Activated CD4-positive, alpha-beta T cell treated with anti-CD3 and anti-CD28 coated beads, Interleukin-2, amount 10 ng/mL, durations not matched to agents 7 days and 5 days (primary cell): ENCODE measurements at regions not wholly inside any gene's neighbourhood (a gene's known extent, or its start where the extent isn't known, plus 50 kb on each side); places are given as distances from the start of the nearest gene placed in this dataset.
"Not testable (repeated sequence)": the region's sequence is repeated elsewhere in the genome, so short reads cannot be mapped to it uniquely, and the experiment has no call there.

ENCODE experiments used
- CTCF ChIA-PET: fragments of 350-600 bp; sonication (Branson Sonifier 250); formaldehyde crosslinking; loops from one replicate; lab custom pipeline; 2021; ENCODE audit warnings: antibody characterized with exemption; lab: Charles Lee
- POLR2A ChIA-PET: fragments of 350-600 bp; sonication (Branson Sonifier 250); formaldehyde crosslinking; loops from one replicate; lab custom pipeline; 2021; ENCODE audit warnings: antibody characterized with exemption; lab: Charles Lee
- DNase-seq: peaks from one replicate; pipeline ENCODE4 v3.0.0-alpha.2; 2020
- H3K27ac Mint-ChIP-seq: one replicate; pipeline ENCODE4 v1.8.0; 2021; ENCODE audit warnings: mild to moderate bottlenecking, moderate library complexity, mixed read lengths
- H3K27me3 Mint-ChIP-seq: one replicate; pipeline ENCODE4 v1.8.0; 2021; ENCODE audit warnings: mixed read lengths
- H3K36me3 Mint-ChIP-seq: one replicate; pipeline ENCODE4 v1.8.0; 2021; ENCODE audit warnings: low read depth, mixed read lengths
- H3K4me1 Mint-ChIP-seq: one replicate; pipeline ENCODE4 v1.8.0; 2021; ENCODE audit warnings: mixed read lengths
- H3K4me3 Mint-ChIP-seq: one replicate; pipeline ENCODE4 v1.8.0; 2021; ENCODE audit warnings: mild to moderate bottlenecking, moderate library complexity, mixed read lengths
- H3K9me3 Mint-ChIP-seq: one replicate; pipeline ENCODE4 v1.8.0; 2021; ENCODE audit warnings: mixed read lengths

DNA sequence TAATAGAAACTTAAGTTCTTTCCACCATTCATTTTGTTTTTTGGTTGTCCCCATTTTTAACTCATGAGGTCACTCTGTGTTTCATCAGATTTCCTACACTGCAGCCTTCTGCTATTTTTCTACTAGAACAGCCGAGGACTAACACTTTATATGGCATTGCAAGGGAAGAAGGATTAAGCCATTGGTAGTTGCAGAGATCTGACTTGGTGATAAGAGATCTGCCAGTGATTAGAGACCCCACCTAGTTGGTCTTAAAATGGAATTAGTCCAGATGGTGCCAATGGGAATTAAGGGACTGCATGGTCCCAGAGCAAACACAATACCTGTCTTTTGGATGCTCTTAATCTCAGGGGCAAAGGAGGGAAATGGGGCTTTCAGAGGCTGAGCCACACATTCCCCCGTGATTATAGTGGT, 125.5 kb upstream of the TMEM170B start:
- ChIA-PET CTCF (no interaction called here), POLR2A (no interaction called here)
- Mint-ChIP-seq H3K36me3 (peaks cover 9% of the 10 kb centered on the region), H3K27ac (peak overlapping the region; percentile 60), H3K4me1 (peaks cover 48% of the 10 kb centered on the region), H3K4me3 (no peak overlapping the region), H3K27me3 (peaks cover 5% of the 10 kb centered on the region), H3K9me3 (peaks cover 4% of the 10 kb centered on the region)
- no peak for DNase-seq

- Mint-ChIP-seq H3K4me3 (no peak overlapping the region), H3K27me3 (peaks cover 5% of the 10 kb centered on the region), H3K27ac (peak overlapping the region; percentile 60), H3K36me3 (peaks cover 9% of the 10 kb centered on the region), H3K4me1 (peaks cover 47% of the 10 kb centered on the region), H3K9me3 (peaks cover 3% of the 10 kb centered on the region)
- DNase-seq: no peak
- CTCF ChIA-PET: interaction anchor here (1.1 kb wide), 1 partner anchor 11 kb away, joined by 4 read pairs; no protein-coding TSS in a partner anchor
- POLR2A ChIA-PET: no interaction called here
Observed at GRCh38 chr6:11411593-11411992, 126.0 kb upstream of the TMEM170B start.

- ChIA-PET CTCF (interaction anchor here (1.1 to 1.3 kb wide), 2 partner anchors 8 to 10 kb away, joined by 3 to 4 read pairs; no protein-coding TSS in a partner anchor), POLR2A (no interaction called here)
- no peak for DNase-seq
- H3K36me3 Mint-ChIP-seq: peaks cover 6% of the 10 kb centered on the region
- H3K4me3 Mint-ChIP-seq: no peak overlapping the region
- H3K27me3 Mint-ChIP-seq: peaks cover 5% of the 10 kb centered on the region
- H3K4me1 Mint-ChIP-seq: peaks cover 39% of the 10 kb centered on the region
- H3K9me3 Mint-ChIP-seq: no peaks in the 10 kb centered on the region
- H3K27ac Mint-ChIP-seq: no peak overlapping the region
Observed at GRCh38 chr6:11410539-11411307, 126.8 kb upstream of the TMEM170B start.

- Mint-ChIP-seq H3K27ac (no peak overlapping the region), H3K9me3 (no peaks in the 10 kb centered on the region), H3K4me3 (no peak overlapping the region), H3K36me3 (peaks cover 2% of the 10 kb centered on the region), H3K27me3 (peaks cover 5% of the 10 kb centered on the region), H3K4me1 (peaks cover 34% of the 10 kb centered on the region)
- ChIA-PET CTCF (interaction anchor here (1.3 kb wide), 1 partner anchor 10 kb away, joined by 3 read pairs; no protein-coding TSS in a partner anchor), POLR2A (no interaction called here)
- no peak for DNase-seq
Observed at GRCh38 chr6:11409371-11409770, 128.2 kb upstream of the TMEM170B start.

DNA sequence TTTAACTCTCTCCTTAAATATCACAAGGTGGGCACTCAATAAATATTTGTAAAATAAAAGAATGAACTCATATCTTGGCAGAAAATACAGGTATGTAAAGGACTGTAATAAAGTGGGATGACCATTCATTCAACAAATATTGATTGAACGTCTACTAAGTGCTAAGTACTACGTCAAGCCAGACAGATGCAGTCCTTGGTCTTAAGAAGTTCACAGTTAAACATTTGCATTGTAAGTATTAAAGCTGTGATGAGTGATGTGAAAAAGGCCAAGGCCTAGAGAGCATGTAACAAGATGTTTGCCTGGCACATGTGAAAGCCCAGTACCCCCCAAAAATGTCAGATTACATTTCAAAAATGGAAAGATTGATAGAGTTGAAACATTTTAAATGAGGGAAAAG, 130.1 kb upstream of the TMEM170B start:
- ChIA-PET CTCF (interaction anchor here (1.2 kb wide), 1 partner anchor 12 kb away, joined by 3 read pairs; no protein-coding TSS in a partner anchor), POLR2A (no interaction called here)
- Mint-ChIP-seq H3K27me3 (peaks cover 5% of the 10 kb centered on the region), H3K27ac (no peak overlapping the region), H3K4me3 (no peak overlapping the region), H3K36me3 (peaks cover 2% of the 10 kb centered on the region), H3K4me1 (peaks cover 18% of the 10 kb centered on the region), H3K9me3 (no peaks in the 10 kb centered on the region)
- DNase-seq: no peak

DNA sequence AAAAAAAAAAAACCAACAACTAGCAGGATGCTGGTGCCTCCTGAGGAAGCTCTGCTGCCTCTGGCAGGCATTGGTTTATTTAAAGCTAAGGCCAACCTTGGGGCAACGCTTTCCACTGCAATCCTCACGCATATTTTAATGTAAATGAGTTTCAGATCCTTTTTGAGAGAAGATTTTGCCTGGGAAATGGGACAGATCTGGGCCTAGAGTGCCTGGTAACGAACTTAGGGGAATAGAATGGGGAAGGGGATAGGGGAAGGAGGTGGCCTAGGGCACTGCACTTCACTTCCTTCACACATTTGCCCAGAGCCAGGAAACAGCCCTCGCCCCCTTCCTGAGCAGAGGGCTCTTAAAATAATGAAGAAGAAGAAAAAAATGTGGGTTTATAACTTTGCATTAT, 132.7 kb upstream of the TMEM170B start:
- Mint-ChIP-seq H3K4me3 (no peak overlapping the region), H3K27me3 (peaks cover 5% of the 10 kb centered on the region), H3K27ac (no peak overlapping the region), H3K4me1 (peaks cover 5% of the 10 kb centered on the region), H3K9me3 (peaks cover 3% of the 10 kb centered on the region), H3K36me3 (no peaks in the 10 kb centered on the region)
- CTCF ChIA-PET: interaction anchor here (0.9 to 1.6 kb wide), 3 partner anchors 8 to 24 kb away, joined by 3 to 4 read pairs (median 3); no protein-coding TSS in a partner anchor
- POLR2A ChIA-PET: no interaction called here
- DNase-seq: no peak

DNA sequence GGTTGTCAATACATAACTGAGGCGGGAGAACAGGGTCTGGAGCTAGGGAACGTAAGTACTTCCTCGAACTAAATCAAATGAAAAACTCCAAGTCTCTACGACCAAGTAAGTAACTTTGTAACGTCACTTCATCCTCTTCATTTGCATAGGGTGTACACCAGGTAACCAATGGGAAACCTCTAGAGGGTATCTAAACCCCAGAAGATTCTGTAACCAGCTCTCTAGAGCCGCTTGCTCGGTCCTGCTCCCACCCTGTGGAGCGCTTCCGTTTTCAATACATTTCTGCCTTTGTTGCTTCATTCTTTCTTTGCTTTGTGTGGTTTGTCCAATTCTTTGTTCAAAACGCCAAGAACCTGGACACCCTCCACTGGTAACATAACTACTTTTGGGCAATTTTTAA, 133.5 kb upstream of the TMEM170B start:
- Mint-ChIP-seq H3K27me3 (peaks cover 4% of the 10 kb centered on the region), H3K9me3 (peaks cover 3% of the 10 kb centered on the region), H3K36me3 (no peaks in the 10 kb centered on the region), H3K4me3 (no peak overlapping the region), H3K27ac (no peak overlapping the region), H3K4me1 (peaks cover 3% of the 10 kb centered on the region)
- ChIA-PET CTCF (interaction anchor here (0.9 to 1.6 kb wide), 3 partner anchors 9 to 23 kb away, joined by 3 to 4 read pairs (median 3); no protein-coding TSS in a partner anchor), POLR2A (interaction anchor here (0.7 kb wide), 1 partner anchor 368 kb away, joined by 5 read pairs; no protein-coding TSS in a partner anchor)
- DNase-seq: no peak

DNA sequence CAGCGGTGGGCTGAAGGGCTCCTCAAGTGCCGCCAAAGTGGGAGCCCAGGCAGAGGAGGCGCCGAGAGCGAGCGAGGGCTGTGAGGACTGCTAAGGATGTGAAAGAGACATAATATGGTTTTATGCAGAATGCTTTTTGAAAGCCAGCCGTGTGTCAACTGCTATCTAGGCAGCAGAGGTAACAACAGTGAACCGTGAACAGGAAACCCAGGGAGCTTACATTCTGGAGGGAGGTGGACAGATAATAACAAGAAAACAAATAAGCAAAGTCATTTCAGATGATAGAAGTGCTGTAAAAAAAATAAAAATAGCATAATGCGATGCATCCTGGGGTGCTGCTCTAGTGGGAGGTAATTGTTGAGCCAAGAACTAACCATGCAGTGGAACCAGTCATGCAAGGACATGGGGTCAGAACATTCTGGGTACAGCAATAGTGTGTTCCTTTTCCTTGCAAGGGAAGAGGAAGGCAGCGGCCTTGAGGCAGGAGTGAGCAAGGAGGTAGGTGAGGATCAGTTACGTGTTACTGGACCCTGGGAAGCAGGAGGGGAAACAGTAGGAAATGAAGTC, 134.4 kb upstream of the TMEM170B start:
- no peak overlapping the region for H3K27ac Mint-ChIP-seq
- DNase-seq: no peak
- peaks cover 3% of the 10 kb centered on the region for H3K4me1 Mint-ChIP-seq
- H3K4me3 Mint-ChIP-seq: no peak overlapping the region
- CTCF ChIA-PET: no interaction called here
- no peaks in the 10 kb centered on the region for H3K36me3 Mint-ChIP-seq
- POLR2A ChIA-PET: no interaction called here
- peaks cover 3% of the 10 kb centered on the region for H3K27me3 Mint-ChIP-seq
- H3K9me3 Mint-ChIP-seq: peaks cover 3% of the 10 kb centered on the region

- not testable (repeated sequence) for H3K27ac Mint-ChIP-seq
Observed at GRCh38 chr6:11402581-11402980, 135.0 kb upstream of the TMEM170B start.

GRCh38 chr6:11401954-11402353, 135.6 kb upstream of the TMEM170B start:
- DNase-seq, POLR2A ChIA-PET, H3K9me3 Mint-ChIP-seq, H3K27me3 Mint-ChIP-seq, H3K27ac Mint-ChIP-seq, H3K4me3 Mint-ChIP-seq, H3K4me1 Mint-ChIP-seq, H3K36me3 Mint-ChIP-seq: not testable (repeated sequence)
- CTCF ChIA-PET: interaction anchor here (1.0 kb wide), 2 partner anchors 17 to 35 kb away, joined by 3 read pairs; no protein-coding TSS in a partner anchor

More at GRCh38 chr6:11402581-11402980, 135.0 kb upstream of the TMEM170B start:
- H3K9me3 Mint-ChIP-seq, H3K36me3 Mint-ChIP-seq, H3K27me3 Mint-ChIP-seq, H3K4me3 Mint-ChIP-seq, DNase-seq, CTCF ChIA-PET, POLR2A ChIA-PET, H3K4me1 Mint-ChIP-seq: not testable (repeated sequence)

- H3K27me3 Mint-ChIP-seq: peaks cover 4% of the 10 kb centered on the region
- H3K27ac Mint-ChIP-seq: no peak overlapping the region
- CTCF ChIA-PET: interaction anchor here (0.8 kb wide), 1 partner anchor 15 kb away, joined by 3 read pairs; no protein-coding TSS in a partner anchor
- no peaks in the 10 kb centered on the region for H3K4me1 Mint-ChIP-seq
- POLR2A ChIA-PET: no interaction called here
- no peak overlapping the region for H3K4me3 Mint-ChIP-seq
- peaks cover 3% of the 10 kb centered on the region for H3K36me3 Mint-ChIP-seq
- DNase-seq: no peak
- peaks cover 11% of the 10 kb centered on the region for H3K9me3 Mint-ChIP-seq
Observed at GRCh38 chr6:11398451-11399326, 138.9 kb upstream of the TMEM170B start.

GRCh38 chr6:11397622-11398450, 139.7 kb upstream of the TMEM170B start:
- Mint-ChIP-seq H3K9me3 (peaks cover 11% of the 10 kb centered on the region), H3K4me3 (no peak overlapping the region), H3K27ac (no peak overlapping the region), H3K27me3 (peaks cover 4% of the 10 kb centered on the region), H3K4me1 (no peaks in the 10 kb centered on the region), H3K36me3 (peaks cover 3% of the 10 kb centered on the region)
- CTCF ChIA-PET: interaction anchor here (0.8 to 1.0 kb wide), 2 partner anchors 13 to 14 kb away, joined by 3 to 4 read pairs; no protein-coding TSS in a partner anchor
- POLR2A ChIA-PET: no interaction called here
- no peak for DNase-seq
